SK-N-MC (cell line): ENCODE measurements at regions not wholly inside any gene's neighbourhood (a gene's known extent, or its start where the extent isn't known, plus 50 kb on each side); places are given as distances from the start of the nearest gene placed in this dataset.

Experiments
- EZH2 ChIP-seq: fragments of 200-600 bp; sonication (generic); IDR thresholded peaks from one replicate; pipeline ENCODE4 v1.6.1; 2017; ENCODE audit warnings: antibody characterized with exemption
- FOXP2 ChIP-seq: optimal IDR thresholded peaks from 2 replicates; pipeline ENCODE3; 2011; ENCODE audit warnings: mild to moderate bottlenecking, moderate library complexity; ENCODE audit not compliant: insufficient read depth; ENCODE audit errors: extremely low read length, control extremely low read depth
- POLR2AphosphoS5 ChIP-seq: IDR thresholded peaks from 2 replicates; pipeline ENCODE4 v1.6.1; 2012; ENCODE audit warnings: mild to moderate bottlenecking, low read depth, low read length, borderline replicate concordance

DNA sequence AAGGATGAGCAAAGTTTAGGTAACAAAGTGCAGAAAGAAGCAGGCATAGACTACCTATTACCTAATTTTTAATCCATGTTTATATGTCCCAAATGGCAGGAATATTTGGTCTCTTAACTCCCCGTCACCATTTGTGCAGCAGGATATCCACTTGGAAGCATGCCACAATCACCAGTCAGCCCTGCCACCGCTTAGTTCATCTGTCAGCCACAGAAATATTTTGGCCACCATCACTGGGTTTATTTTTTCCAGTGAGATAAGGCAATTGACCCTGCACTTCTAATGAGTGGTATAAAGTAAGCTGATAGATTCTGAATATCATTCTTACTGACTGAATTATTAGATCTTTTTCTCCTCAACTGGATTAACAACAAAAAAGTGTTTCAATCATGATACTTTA, 152.9 kb upstream of the SOX2 start:
- TF ChIP-seq EZH2: no peak
- no peak for TF ChIP-seq POLR2AphosphoS5
- no peak for TF ChIP-seq FOXP2
